Endothelial cell of umbilical vein (primary cell): ENCODE measurements at regions not wholly inside any gene's neighbourhood (a gene's known extent, or its start where the extent isn't known, plus 50 kb on each side); places are given as distances from the start of the nearest gene placed in this dataset.

Experiments
- BruUV-seq: library from RNA; stranded (reverse); fragments of 400-500 nt; replicated peaks from 2 replicates; lab custom pipeline; 2021; lab: Mats Ljungman, UMichigan
- CTCF ChIA-PET: fragments of 300-600, 350-600 bp; sonication (Branson Sonifier 250); formaldehyde crosslinking; loops from one replicate; lab custom pipeline; 2021; ENCODE audit warnings: antibody characterized with exemption, inconsistent platforms; lab: Charles Lee
- POLR2A ChIA-PET: fragments of 300-600, 350-600 bp; sonication (Branson Sonifier 250); formaldehyde crosslinking; loops from one replicate; lab custom pipeline; 2021; ENCODE audit warnings: antibody characterized with exemption, inconsistent platforms; lab: Charles Lee
- DNase-seq: peaks from one replicate; pipeline ENCODE4 v3.0.0-alpha.2; 2011; ENCODE audit warnings: low read depth, low spot score
- FAIRE-seq: peaks from 2 replicates; lab custom pipeline; 2011; peaks lifted over from hg19 to GRCh38; lab: Jason Lieb, UNC
- H2AFZ ChIP-seq: 2 replicates; pipeline ENCODE4 v1.6.0; 2012; ENCODE audit warnings: low read depth, low read length, control low read depth, inconsistent platforms
- H3K27ac ChIP-seq: 2 replicates; pipeline ENCODE4 v1.5.1; 2011; ENCODE audit warnings: low read depth, mild to moderate bottlenecking, control low read depth, low read length, moderate library complexity; ENCODE audit not compliant: insufficient read depth
- H3K27me3 ChIP-seq, 2 experiments: 2 replicates each; pipeline versions ENCODE4 v1.6.0 to v1.6.1; 2011; ENCODE audit warnings: low read length in 2 of 2, mixed read lengths in 1 of 2; ENCODE audit not compliant: control insufficient read depth in 2 of 2, insufficient read depth in 2 of 2
- H3K36me3 ChIP-seq, 2 experiments: 2 replicates in 1 of 2; 3 replicates in 1 of 2; pipeline ENCODE4 v1.5.1; 2011; ENCODE audit warnings: low read length in 2 of 2, mild to moderate bottlenecking in 1 of 2, moderate library complexity in 1 of 2; ENCODE audit not compliant: control insufficient read depth in 2 of 2, insufficient read depth in 2 of 2; ENCODE audit errors: extremely low read depth in 1 of 2
- H3K4me1 ChIP-seq: 3 replicates; pipeline ENCODE4 v1.5.1; 2011; ENCODE audit warnings: mild to moderate bottlenecking, low read length; ENCODE audit not compliant: control insufficient read depth, insufficient read depth; ENCODE audit errors: extremely low read depth
- H3K4me2 ChIP-seq: 2 replicates; pipeline ENCODE4 v1.6.1; 2011; ENCODE audit warnings: low read length, control low read depth, mixed read lengths; ENCODE audit not compliant: insufficient read depth
- H3K4me3 ChIP-seq, 3 experiments: fragments of 200-600 bp in 1 of 3; sonication (generic), shearing (Covaris generic) in 1 of 3; replicated peaks in 1 of 3; 2 replicates each; pipeline ENCODE4 v1.5.1; 2011 to 2016; ENCODE audit warnings: control low read depth in 3 of 3, low read length in 3 of 3, mild to moderate bottlenecking in 2 of 3, inconsistent platforms in 1 of 3, low read depth in 1 of 3, moderate library complexity in 1 of 3; ENCODE audit not compliant: insufficient read depth in 1 of 3
- H3K79me2 ChIP-seq: 2 replicates; pipeline ENCODE4 v1.6.0; 2012; ENCODE audit warnings: low read length, inconsistent platforms; ENCODE audit not compliant: control insufficient read depth, insufficient read depth
- H3K9ac ChIP-seq: replicated peaks from 2 replicates; pipeline ENCODE3; 2011; ENCODE audit warnings: low read length, control low read depth; ENCODE audit not compliant: insufficient read depth; ENCODE audit errors: extremely low read depth
- H3K9me1 ChIP-seq: replicated peaks from 3 replicates; pipeline ENCODE4 v1.6.0; 2011; ENCODE audit warnings: mild to moderate bottlenecking, low read length; ENCODE audit not compliant: control insufficient read depth, insufficient read depth; ENCODE audit errors: extremely low read depth
- H3K9me3 ChIP-seq: replicated peaks from 2 replicates; pipeline ENCODE4 v1.5.1; 2012; ENCODE audit warnings: low read length, inconsistent platforms; ENCODE audit not compliant: control insufficient read depth, insufficient read depth
- H4K20me1 ChIP-seq: replicated peaks from 2 replicates; pipeline ENCODE3; 2011; ENCODE audit warnings: mild to moderate bottlenecking, low read length; ENCODE audit not compliant: control insufficient read depth, insufficient read depth; ENCODE audit errors: extremely low read depth
- CTCF ChIP-seq, 2 donors: IDR thresholded peaks; 1 replicate in 1 of 2; 2 replicates in 1 of 2; pipeline ENCODE4 v1.5.1; 2011; ENCODE audit warnings: low read length in 2 of 2, mild to moderate bottlenecking in 2 of 2, moderate library complexity in 2 of 2, control low read depth in 1 of 2, inconsistent platforms in 1 of 2, low read depth in 1 of 2; ENCODE audit not compliant: insufficient read depth in 1 of 2; ENCODE audit errors: extremely low read depth in 1 of 2
- EZH2 ChIP-seq: IDR thresholded peaks from 2 replicates; pipeline ENCODE4 v1.6.1; 2012; ENCODE audit warnings: borderline replicate concordance, low read depth, mild to moderate bottlenecking, moderate library complexity, low read length, inconsistent platforms; ENCODE audit not compliant: severe bottlenecking
- FOS ChIP-seq: IDR thresholded peaks from 2 replicates; pipeline ENCODE4 v1.6.1; 2011; ENCODE audit warnings: mild to moderate bottlenecking, low read length, moderate library complexity, borderline replicate concordance; ENCODE audit not compliant: insufficient read depth
- GATA2 ChIP-seq: IDR thresholded peaks from 2 replicates; pipeline ENCODE4 v1.7.0; 2011; ENCODE audit warnings: low read depth, mild to moderate bottlenecking, moderate library complexity, mixed read lengths, low read length; ENCODE audit not compliant: insufficient read length, insufficient read depth
- JUN ChIP-seq: IDR thresholded peaks from 2 replicates; pipeline ENCODE4 v1.6.1; 2011; ENCODE audit warnings: borderline replicate concordance, low read depth; ENCODE audit not compliant: insufficient read length, insufficient read depth
- MAX ChIP-seq: IDR thresholded peaks from 2 replicates; pipeline ENCODE4 v1.6.1; 2011; ENCODE audit not compliant: insufficient read depth, insufficient read length
- MYC ChIP-seq: IDR thresholded peaks from one replicate; pipeline ENCODE4 v1.6.1; 2011; ENCODE audit warnings: mild to moderate bottlenecking, low read depth, low read length
- POLR2A ChIP-seq: IDR thresholded peaks from 2 replicates; pipeline ENCODE4 v1.6.1; 2012; ENCODE audit warnings: low read depth, mild to moderate bottlenecking, control low read depth, low read length
- POLR2AphosphoS5 ChIP-seq: IDR thresholded peaks from 2 replicates; pipeline ENCODE4 v1.6.1; 2012; ENCODE audit warnings: low read depth, mild to moderate bottlenecking, control low read depth, low read length, moderate library complexity; ENCODE audit not compliant: insufficient read depth
- dilution Hi-C: fragments of 300-500 bp; cut with MboI; formaldehyde crosslinking; loops from one replicate; pipeline ENCODE4 v1.15.0; 2019; ENCODE audit warnings: low sequenced_read_pairs; ENCODE audit not compliant: extremely low pct_ligation_motif_present
- intact Hi-C: fragments of 100-400 bp; cut with micrococcal nuclease; formaldehyde crosslinking; loops from one replicate; pipeline ENCODE4 v1.10.0; 2022

- Histone ChIP-seq H3K9me1 (no peaks in the 10 kb centered on the region), H3K4me2 (no peak overlapping the region), H3K36me3 (no peaks in the 10 kb centered on the region), H3K9ac (no peak overlapping the region), H3K9me3 (no peaks in the 10 kb centered on the region), H3K27me3 (no peaks in the 10 kb centered on the region), H4K20me1 (no peaks in the 10 kb centered on the region), H3K4me1 (no peaks in the 10 kb centered on the region), H3K27ac (no peak overlapping the region), H3K79me2 (no peaks in the 10 kb centered on the region), H3K4me3 (no peak overlapping the region), H2AFZ (no peak overlapping the region)
- BruUV-seq: no TSS peak
- dilution Hi-C loops: no loop called here
- intact Hi-C loops: no loop called here
- POLR2A ChIA-PET: no interaction called here
- TF ChIP-seq CTCF (IDR thresholded peaks at IDR 0.05; ENCODE audit: extremely low read depth in 1 of 2, insufficient read depth in 1 of 2, low read depth in 1 of 2, low read length in 2 of 2) (no peak), POLR2AphosphoS5 (no peak), GATA2 (no peak), MAX (no peak), EZH2 (no peak), POLR2A (no peak), JUN (no peak), FOS (no peak), MYC (no peak)
- DNase-seq (no peak), FAIRE-seq (no peak)
- CTCF ChIA-PET: interaction anchor here (1.3 kb wide), 1 partner anchor 26 kb away, joined by 3 read pairs; no protein-coding TSS in a partner anchor
Observed at GRCh38 chr13:74229242-74229641, 95.0 kb upstream of the KLF12 start.
